Neural cell (in vitro differentiated cells): ENCODE measurements at regions not wholly inside any gene's neighbourhood (a gene's known extent, or its start where the extent isn't known, plus 50 kb on each side); places are given as distances from the start of the nearest gene placed in this dataset.
A peak's percentile ranks its signal among the peaks of the same experiment; 100 is the strongest.
"Not testable (repeated sequence)": the region's sequence is repeated elsewhere in the genome, so short reads cannot be mapped to it uniquely, and the experiment has no call there.

Experiments used
- H2AFZ ChIP-seq: fragments of 200-600, 300-800 bp; sonication (generic), shearing (Covaris generic); 2 replicates; pipeline ENCODE4 v1.6.0; 2014; ENCODE audit warnings: low read depth, mild to moderate bottlenecking, antibody characterized with exemption, low read length, moderate library complexity
- H3F3A ChIP-seq: fragments of 200-600 bp; shearing (Covaris generic); 2 replicates; pipeline ENCODE4 v1.6.1; 2016; ENCODE audit warnings: mild to moderate bottlenecking, moderate library complexity, mixed read lengths, antibody characterized with exemption, low read length; ENCODE audit not compliant: insufficient read depth, poor library complexity, severe bottlenecking
- H3K27ac ChIP-seq: fragments of 200-600, 300-800 bp; sonication (generic), shearing (Covaris generic); 2 replicates; pipeline ENCODE4 v1.5.1; 2014; ENCODE audit warnings: mild to moderate bottlenecking, low read length, moderate library complexity
- H3K27me3 ChIP-seq: fragments of 300-800, 200-600 bp; sonication (generic), shearing (Covaris generic); 2 replicates; pipeline ENCODE4 v1.6.0; 2014; ENCODE audit warnings: mild to moderate bottlenecking, low read depth, low read length, moderate library complexity; ENCODE audit not compliant: insufficient read depth
- H3K36me3 ChIP-seq: fragments of 300-800, 200-600 bp; sonication (generic), shearing (Covaris generic); 2 replicates; pipeline ENCODE4 v1.5.1; 2014; ENCODE audit warnings: mild to moderate bottlenecking, antibody characterized with exemption, low read length, moderate library complexity; ENCODE audit not compliant: insufficient read depth
- H3K4me2 ChIP-seq: fragments of 300-800, 200-600 bp; sonication (generic), shearing (Covaris generic); 2 replicates; pipeline ENCODE4 v1.6.0; 2014; ENCODE audit warnings: mild to moderate bottlenecking, low read length
- H3K4me3 ChIP-seq: fragments of 300-800, 200-600 bp; sonication (generic), shearing (Covaris generic); 2 replicates; pipeline ENCODE4 v1.5.1; 2014; ENCODE audit warnings: mild to moderate bottlenecking, low read length, moderate library complexity
- H3K79me2 ChIP-seq: fragments of 200-600 bp; shearing (Covaris generic); replicated peaks from 2 replicates; pipeline ENCODE4 v1.6.0; 2014; ENCODE audit warnings: mild to moderate bottlenecking, low read length, moderate library complexity; ENCODE audit not compliant: insufficient read depth
- H3K9ac ChIP-seq: fragments of 300-800, 200-600 bp; sonication (generic), shearing (Covaris generic); 2 replicates; pipeline ENCODE4 v1.6.1; 2016; ENCODE audit warnings: mild to moderate bottlenecking, low read length, mixed read lengths
- H3K9me2 ChIP-seq: fragments of 200-600 bp; shearing (Covaris generic); 2 replicates; pipeline ENCODE4 v1.6.1; 2016; ENCODE audit warnings: mild to moderate bottlenecking, low read length, mixed read lengths; ENCODE audit not compliant: insufficient read depth
- H3K9me3 ChIP-seq: fragments of 200-600, 300-800 bp; sonication (generic), shearing (Covaris generic); 2 replicates; pipeline ENCODE4 v1.6.1; 2016; ENCODE audit warnings: mild to moderate bottlenecking, mixed run types, low read length, moderate library complexity, mixed read lengths
- H4K20me1 ChIP-seq: fragments of 200-600 bp; shearing (Covaris generic); 2 replicates; pipeline ENCODE4 v1.6.1; 2016; ENCODE audit warnings: mild to moderate bottlenecking, mixed run types; ENCODE audit not compliant: insufficient read depth
- EP300 ChIP-seq: fragments of 450-650 bp; conservative IDR thresholded peaks from 2 replicates; pipeline ENCODE4 v1.6.1; 2014; ENCODE audit warnings: antibody characterized with exemption, mild to moderate bottlenecking, moderate library complexity; ENCODE audit not compliant: poor library complexity, severe bottlenecking
- EZH2 ChIP-seq: fragments of 200-600, 300-800 bp; shearing (Covaris generic), sonication (generic); IDR thresholded peaks from 2 replicates; pipeline ENCODE4 v1.6.1; 2014; ENCODE audit warnings: antibody characterized with exemption, low read length, borderline replicate concordance, mild to moderate bottlenecking; ENCODE audit not compliant: insufficient read depth, poor library complexity, severe bottlenecking
- MXI1 ChIP-seq: fragments of 450-650 bp; conservative IDR thresholded peaks from 2 replicates; pipeline ENCODE4 v1.6.1; 2014; ENCODE audit warnings: antibody characterized with exemption, mild to moderate bottlenecking; ENCODE audit not compliant: poor library complexity, severe bottlenecking
- POLR2AphosphoS5 ChIP-seq: IDR thresholded peaks from 2 replicates; pipeline ENCODE4 v1.6.1; 2012
- RAD21 ChIP-seq: fragments of 450-650 bp; conservative IDR thresholded peaks from 2 replicates; pipeline ENCODE4 v1.6.1; 2014; ENCODE audit warnings: antibody characterized with exemption, mild to moderate bottlenecking, moderate library complexity
- SMC3 ChIP-seq: fragments of 450-650 bp; conservative IDR thresholded peaks from 2 replicates; pipeline ENCODE4 v1.6.1; 2014; ENCODE audit warnings: antibody characterized with exemption, mild to moderate bottlenecking, moderate library complexity; ENCODE audit not compliant: poor library complexity
- TAF1 ChIP-seq: IDR thresholded peaks from 2 replicates; pipeline ENCODE4 v1.6.1; 2012; ENCODE audit warnings: low read depth
- TF ChIP-seq, protein P1 (sequence below): fragments of 450-650 bp; IDR thresholded peaks from 2 replicates; pipeline ENCODE4 v1.5.1; 2014; ENCODE audit warnings: antibody characterized with exemption, mild to moderate bottlenecking, moderate library complexity; ENCODE audit not compliant: poor library complexity, severe bottlenecking
- TF ChIP-seq, protein P2 (sequence below): IDR thresholded peaks from 2 replicates; pipeline ENCODE4 v1.6.1; 2012; ENCODE audit warnings: borderline replicate concordance

DNA sequence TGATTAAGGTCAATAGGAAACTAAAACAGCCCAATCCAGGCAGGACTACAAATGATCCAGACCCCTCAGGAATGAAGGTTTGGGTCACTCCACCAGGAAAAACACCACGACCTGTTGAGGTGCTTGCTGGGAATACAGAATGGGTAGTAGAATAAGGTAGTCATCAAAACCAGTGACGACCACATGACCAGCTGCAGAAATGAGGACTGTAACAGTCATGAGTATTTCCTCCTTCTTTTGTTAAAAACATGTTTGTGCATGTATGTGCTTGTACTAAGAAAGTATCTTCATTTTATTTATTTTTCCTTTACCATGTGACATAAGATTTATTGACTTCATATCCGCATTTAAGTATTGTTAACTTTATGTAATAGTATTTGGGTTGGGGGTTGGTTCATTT is 603.5 kb upstream of the NR3C2 start:
- TF ChIP-seq RAD21 (no peak), MXI1 (no peak), POLR2AphosphoS5 (no peak)
- TF ChIP-seq, protein P1, sequence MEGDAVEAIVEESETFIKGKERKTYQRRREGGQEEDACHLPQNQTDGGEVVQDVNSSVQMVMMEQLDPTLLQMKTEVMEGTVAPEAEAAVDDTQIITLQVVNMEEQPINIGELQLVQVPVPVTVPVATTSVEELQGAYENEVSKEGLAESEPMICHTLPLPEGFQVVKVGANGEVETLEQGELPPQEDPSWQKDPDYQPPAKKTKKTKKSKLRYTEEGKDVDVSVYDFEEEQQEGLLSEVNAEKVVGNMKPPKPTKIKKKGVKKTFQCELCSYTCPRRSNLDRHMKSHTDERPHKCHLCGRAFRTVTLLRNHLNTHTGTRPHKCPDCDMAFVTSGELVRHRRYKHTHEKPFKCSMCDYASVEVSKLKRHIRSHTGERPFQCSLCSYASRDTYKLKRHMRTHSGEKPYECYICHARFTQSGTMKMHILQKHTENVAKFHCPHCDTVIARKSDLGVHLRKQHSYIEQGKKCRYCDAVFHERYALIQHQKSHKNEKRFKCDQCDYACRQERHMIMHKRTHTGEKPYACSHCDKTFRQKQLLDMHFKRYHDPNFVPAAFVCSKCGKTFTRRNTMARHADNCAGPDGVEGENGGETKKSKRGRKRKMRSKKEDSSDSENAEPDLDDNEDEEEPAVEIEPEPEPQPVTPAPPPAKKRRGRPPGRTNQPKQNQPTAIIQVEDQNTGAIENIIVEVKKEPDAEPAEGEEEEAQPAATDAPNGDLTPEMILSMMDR, result no peak
- no peaks in the 10 kb centered on the region for H3K27me3 ChIP-seq
- H3K4me3 ChIP-seq, result no peak overlapping the region
- no peaks in the 10 kb centered on the region for H3K79me2 ChIP-seq
- H3K9me3 ChIP-seq, result no peaks in the 10 kb centered on the region
- no peaks in the 10 kb centered on the region for H3F3A ChIP-seq
- H2AFZ ChIP-seq, result no peak overlapping the region
- no peak overlapping the region for H3K27ac ChIP-seq
- no peak overlapping the region for H3K4me2 ChIP-seq
- H3K36me3 ChIP-seq, result no peaks in the 10 kb centered on the region
- no peak overlapping the region for H3K9ac ChIP-seq
- H4K20me1 ChIP-seq, result no peaks in the 10 kb centered on the region
- H3K9me2 ChIP-seq, result no peaks in the 10 kb centered on the region

DNA sequence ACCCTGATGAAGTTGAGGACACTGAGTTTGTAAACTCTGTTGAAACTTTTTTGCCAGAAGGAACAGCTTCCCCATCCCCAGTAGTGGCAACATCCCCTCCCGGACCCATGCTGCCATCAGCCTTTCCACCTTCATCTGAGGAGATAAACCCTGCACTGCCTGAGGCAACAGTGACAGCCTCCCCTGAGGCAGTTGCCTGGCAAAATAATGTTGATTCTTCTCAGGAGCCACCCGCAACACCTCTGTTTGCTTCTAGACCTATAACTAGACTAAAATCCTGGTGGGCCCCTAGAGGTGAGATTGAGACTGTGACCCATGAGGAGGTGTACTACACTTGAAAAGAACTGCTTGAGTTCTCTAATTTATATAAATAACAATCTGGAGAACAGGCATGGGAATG is 597.6 kb upstream of the NR3C2 start:
- H3F3A ChIP-seq, H3K27me3 ChIP-seq, H3K36me3 ChIP-seq, H3K27ac ChIP-seq, H3K9ac ChIP-seq, H3K9me2 ChIP-seq, H2AFZ ChIP-seq, H3K4me2 ChIP-seq, H3K9me3 ChIP-seq, H3K79me2 ChIP-seq, H3K4me3 ChIP-seq, H4K20me1 ChIP-seq: not testable (repeated sequence)

DNA sequence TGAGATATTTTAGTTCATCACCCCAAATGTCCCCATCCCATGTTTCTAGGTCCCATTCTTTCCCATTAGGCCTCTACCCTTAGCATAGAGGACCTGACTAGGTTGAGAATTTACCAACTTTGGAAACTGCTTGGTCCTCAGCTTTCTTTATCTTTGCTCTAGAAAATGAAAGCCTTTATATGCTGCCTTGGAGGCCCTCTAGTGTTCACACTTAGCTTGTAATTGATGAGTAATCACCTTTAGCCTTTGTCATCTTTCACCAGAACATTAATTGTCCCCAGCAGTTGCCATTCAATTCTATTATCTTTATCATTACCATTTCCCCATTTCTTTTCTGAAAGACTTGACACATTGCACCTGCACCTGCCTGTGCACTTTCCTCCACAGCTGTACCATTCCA is 589.2 kb upstream of the NR3C2 start:
- H3K9me3 ChIP-seq, result no peaks in the 10 kb centered on the region
- H3K9me2 ChIP-seq, result no peaks in the 10 kb centered on the region
- no peak overlapping the region for H3K4me3 ChIP-seq
- H3K9ac ChIP-seq, result no peak overlapping the region
- no peak overlapping the region for H2AFZ ChIP-seq
- H3K27me3 ChIP-seq, result no peaks in the 10 kb centered on the region
- H3F3A ChIP-seq, result no peaks in the 10 kb centered on the region
- no peak overlapping the region for H3K27ac ChIP-seq
- H3K79me2 ChIP-seq, result no peaks in the 10 kb centered on the region
- no peak overlapping the region for H3K4me2 ChIP-seq
- H3K36me3 ChIP-seq, result no peaks in the 10 kb centered on the region
- TF ChIP-seq, protein P1, result peak; percentile 63
- TF ChIP-seq, protein P2, sequence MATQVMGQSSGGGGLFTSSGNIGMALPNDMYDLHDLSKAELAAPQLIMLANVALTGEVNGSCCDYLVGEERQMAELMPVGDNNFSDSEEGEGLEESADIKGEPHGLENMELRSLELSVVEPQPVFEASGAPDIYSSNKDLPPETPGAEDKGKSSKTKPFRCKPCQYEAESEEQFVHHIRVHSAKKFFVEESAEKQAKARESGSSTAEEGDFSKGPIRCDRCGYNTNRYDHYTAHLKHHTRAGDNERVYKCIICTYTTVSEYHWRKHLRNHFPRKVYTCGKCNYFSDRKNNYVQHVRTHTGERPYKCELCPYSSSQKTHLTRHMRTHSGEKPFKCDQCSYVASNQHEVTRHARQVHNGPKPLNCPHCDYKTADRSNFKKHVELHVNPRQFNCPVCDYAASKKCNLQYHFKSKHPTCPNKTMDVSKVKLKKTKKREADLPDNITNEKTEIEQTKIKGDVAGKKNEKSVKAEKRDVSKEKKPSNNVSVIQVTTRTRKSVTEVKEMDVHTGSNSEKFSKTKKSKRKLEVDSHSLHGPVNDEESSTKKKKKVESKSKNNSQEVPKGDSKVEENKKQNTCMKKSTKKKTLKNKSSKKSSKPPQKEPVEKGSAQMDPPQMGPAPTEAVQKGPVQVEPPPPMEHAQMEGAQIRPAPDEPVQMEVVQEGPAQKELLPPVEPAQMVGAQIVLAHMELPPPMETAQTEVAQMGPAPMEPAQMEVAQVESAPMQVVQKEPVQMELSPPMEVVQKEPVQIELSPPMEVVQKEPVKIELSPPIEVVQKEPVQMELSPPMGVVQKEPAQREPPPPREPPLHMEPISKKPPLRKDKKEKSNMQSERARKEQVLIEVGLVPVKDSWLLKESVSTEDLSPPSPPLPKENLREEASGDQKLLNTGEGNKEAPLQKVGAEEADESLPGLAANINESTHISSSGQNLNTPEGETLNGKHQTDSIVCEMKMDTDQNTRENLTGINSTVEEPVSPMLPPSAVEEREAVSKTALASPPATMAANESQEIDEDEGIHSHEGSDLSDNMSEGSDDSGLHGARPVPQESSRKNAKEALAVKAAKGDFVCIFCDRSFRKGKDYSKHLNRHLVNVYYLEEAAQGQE, result no peak
- TF ChIP-seq SMC3 (peak; percentile 61), RAD21 (peak; percentile 65), EZH2 (no peak), EP300 (no peak), MXI1 (no peak), TAF1 (no peak), POLR2AphosphoS5 (no peak)
- no peaks in the 10 kb centered on the region for H4K20me1 ChIP-seq
